ENCODE measurements at regions not wholly inside any gene's neighbourhood (a gene's known extent, or its start where the extent isn't known, plus 50 kb on each side); places are given as distances from the start of the nearest gene placed in this dataset.
"Not testable (repeated sequence)": the region's sequence is repeated elsewhere in the genome, so short reads cannot be mapped to it uniquely, and the experiment has no call there.

- H3K4me2 ChIP-seq (ENCODE audit: low read length) = no peak overlapping the region
- H2AFZ ChIP-seq (ENCODE audit: low read depth, low read length) = no peak overlapping the region
- no peaks in the 10 kb centered on the region for H3K27me3 ChIP-seq (ENCODE audit: insufficient read depth, low read length)
- H3K4me1 ChIP-seq (ENCODE audit: insufficient read depth, low read length) = no peaks in the 10 kb centered on the region
- Mint-ChIP-seq H3K4me3 (ENCODE audit: unreplicated experiment) (no peak overlapping the region), H3K27ac (ENCODE audit: unreplicated experiment) (no peak overlapping the region), H3K27me3 (ENCODE audit: low read depth, unreplicated experiment) (no peaks in the 10 kb centered on the region), H3K9me3 (ENCODE audit: unreplicated experiment) (no peaks in the 10 kb centered on the region), H3K36me3 (ENCODE audit: low read depth, unreplicated experiment) (no peaks in the 10 kb centered on the region), H3K4me1 (ENCODE audit: low read depth, unreplicated experiment) (peaks cover 15% of the 10 kb centered on the region)
- no peak overlapping the region for H3K4me3 ChIP-seq (ENCODE audit: insufficient read depth, low read depth, low read length)
- DNase-seq (ENCODE audit: low read depth) (no peak), FAIRE-seq (no peak)
- H3K27ac ChIP-seq (ENCODE audit: low read depth, low read length) = no peak overlapping the region
- no peak for TF ChIP-seq EZH2 (IDR thresholded peaks at IDR 0.05; ENCODE audit: insufficient read depth, low read length)
- no peak for TF ChIP-seq CTCF (IDR thresholded peaks at IDR 0.05; ENCODE audit: insufficient read depth, low read depth, low read length)
- no peaks in the 10 kb centered on the region for H4K20me1 ChIP-seq (ENCODE audit: insufficient read depth, low read length)
- H3K79me2 ChIP-seq (ENCODE audit: insufficient read depth, low read length) = no peaks in the 10 kb centered on the region
- no peak overlapping the region for H3K9ac ChIP-seq (ENCODE audit: low read length)
- no peaks in the 10 kb centered on the region for H3K9me3 ChIP-seq (ENCODE audit: insufficient read depth, low read depth, low read length)
- no peaks in the 10 kb centered on the region for H3K36me3 ChIP-seq (ENCODE audit: insufficient read depth, low read length)
Measured at GRCh38 chr11:29612423-29612822, 404.4 kb downstream of the KCNA4 start.

GRCh38 chr11:29606330-29607031 is 410.3 kb downstream of the KCNA4 start:
- H3K36me3 ChIP-seq (ENCODE audit: insufficient read depth, low read length) = no peaks in the 10 kb centered on the region
- Mint-ChIP-seq H3K27ac (ENCODE audit: unreplicated experiment) (no peak overlapping the region), H3K4me1 (ENCODE audit: low read depth, unreplicated experiment) (no peaks in the 10 kb centered on the region), H3K36me3 (ENCODE audit: low read depth, unreplicated experiment) (no peaks in the 10 kb centered on the region), H3K9me3 (ENCODE audit: unreplicated experiment) (no peaks in the 10 kb centered on the region), H3K4me3 (ENCODE audit: unreplicated experiment) (no peak overlapping the region), H3K27me3 (ENCODE audit: low read depth, unreplicated experiment) (no peaks in the 10 kb centered on the region)
- TF ChIP-seq CTCF (IDR thresholded peaks at IDR 0.05; ENCODE audit: insufficient read depth, low read depth, low read length) = no peak
- no peak for TF ChIP-seq EZH2 (IDR thresholded peaks at IDR 0.05; ENCODE audit: insufficient read depth, low read length)
- no peak overlapping the region for H3K9ac ChIP-seq (ENCODE audit: low read length)
- no peaks in the 10 kb centered on the region for H3K27me3 ChIP-seq (ENCODE audit: insufficient read depth, low read length)
- no peaks in the 10 kb centered on the region for H3K4me1 ChIP-seq (ENCODE audit: insufficient read depth, low read length)
- H4K20me1 ChIP-seq (ENCODE audit: insufficient read depth, low read length) = no peaks in the 10 kb centered on the region
- H3K27ac ChIP-seq (ENCODE audit: low read depth, low read length) = no peak overlapping the region
- no peaks in the 10 kb centered on the region for H3K79me2 ChIP-seq (ENCODE audit: insufficient read depth, low read length)
- DNase-seq (ENCODE audit: low read depth) (no peak), FAIRE-seq (no peak)
- H3K4me2 ChIP-seq (ENCODE audit: low read length) = no peak overlapping the region
- no peak overlapping the region for H2AFZ ChIP-seq (ENCODE audit: low read depth, low read length)
- H3K4me3 ChIP-seq (ENCODE audit: insufficient read depth, low read depth, low read length) = no peak overlapping the region
- H3K9me3 ChIP-seq (ENCODE audit: insufficient read depth, low read depth, low read length) = no peaks in the 10 kb centered on the region

- not testable (repeated sequence) for H3K4me3 ChIP-seq (ENCODE audit: insufficient read depth, low read depth, low read length); H3K27ac ChIP-seq (ENCODE audit: low read depth, low read length); FAIRE-seq; H3K36me3 Mint-ChIP-seq (ENCODE audit: low read depth, unreplicated experiment); DNase-seq (ENCODE audit: low read depth); H4K20me1 ChIP-seq (ENCODE audit: insufficient read depth, low read length); H3K9me3 ChIP-seq (ENCODE audit: insufficient read depth, low read depth, low read length); H2AFZ ChIP-seq (ENCODE audit: low read depth, low read length); H3K79me2 ChIP-seq (ENCODE audit: insufficient read depth, low read length); H3K4me3 Mint-ChIP-seq (ENCODE audit: unreplicated experiment); H3K9me3 Mint-ChIP-seq (ENCODE audit: unreplicated experiment); H3K27me3 ChIP-seq (ENCODE audit: insufficient read depth, low read length); H3K27ac Mint-ChIP-seq (ENCODE audit: unreplicated experiment); H3K4me1 ChIP-seq (ENCODE audit: insufficient read depth, low read length); H3K4me2 ChIP-seq (ENCODE audit: low read length); H3K4me1 Mint-ChIP-seq (ENCODE audit: low read depth, unreplicated experiment); H3K36me3 ChIP-seq (ENCODE audit: insufficient read depth, low read length); H3K27me3 Mint-ChIP-seq (ENCODE audit: low read depth, unreplicated experiment); H3K9ac ChIP-seq (ENCODE audit: low read length)
Measured at GRCh38 chr11:29600151-29600575, 416.7 kb downstream of the KCNA4 start.
